ENCODE measurements at regions not wholly inside any gene's neighbourhood (a gene's known extent, or its start where the extent isn't known, plus 50 kb on each side); places are given as distances from the start of the nearest gene placed in this dataset.
A peak's percentile ranks its signal among the peaks of the same experiment; 100 is the strongest.

GRCh38 chr21:41620541-41620940 is 112.6 kb upstream of the TMPRSS2 start:
- H3K4me3 ChIP-seq = no peak overlapping the region
- no peaks in the 10 kb centered on the region for H3K9me3 ChIP-seq
- intact Hi-C loops (cut with DNase I) = no loop called here
- no peaks in the 10 kb centered on the region for H3K4me1 ChIP-seq (replicated peaks)
- H3K36me3 ChIP-seq = no peaks in the 10 kb centered on the region
- no peak for DNase-seq (ENCODE audit: low spot score)
- TF ChIP-seq POLR2AphosphoS5 (IDR thresholded peaks at IDR 0.05) (no peak), CTCF (IDR thresholded peaks at IDR 0.05) (no peak), POLR2A (IDR thresholded peaks at IDR 0.05) (no peak)
- 90% methylated on average over 6 of the region's 6 CpGs for WGBS
- H3K27ac ChIP-seq = no peak overlapping the region
- no peaks in the 10 kb centered on the region for H3K27me3 ChIP-seq (replicated peaks; ENCODE audit: insufficient read depth)

GRCh38 chr21:41616031-41616591 is 108.2 kb upstream of the TMPRSS2 start:
- H3K4me3 ChIP-seq = no peak overlapping the region
- peak overlapping the region; percentile 60 to 71 for H3K27ac ChIP-seq
- no peaks in the 10 kb centered on the region for H3K36me3 ChIP-seq
- H3K4me1 ChIP-seq (replicated peaks) = peaks cover 7% of the 10 kb centered on the region
- no peaks in the 10 kb centered on the region for H3K9me3 ChIP-seq
- 61% methylated on average over 8 of the region's 8 CpGs for WGBS
- no peak for DNase-seq (ENCODE audit: low spot score)
- no peak for TF ChIP-seq CTCF (IDR thresholded peaks at IDR 0.05)
- peak; percentile 14 for TF ChIP-seq POLR2AphosphoS5 (IDR thresholded peaks at IDR 0.05)
- no peak for TF ChIP-seq POLR2A (IDR thresholded peaks at IDR 0.05)
- no peaks in the 10 kb centered on the region for H3K27me3 ChIP-seq (replicated peaks; ENCODE audit: insufficient read depth)
- intact Hi-C loops (cut with DNase I) = loop anchor here (10.0 kb wide), 2 partner anchors 331 to 509 kb away; no protein-coding TSS in a partner anchor

GRCh38 chr21:41615613-41616012 is 107.7 kb upstream of the TMPRSS2 start:
- Histone ChIP-seq H3K4me1 (replicated peaks) (peaks cover 7% of the 10 kb centered on the region), H3K9me3 (no peaks in the 10 kb centered on the region), H3K27ac (peak overlapping the region; percentile 60 to 71), H3K36me3 (no peaks in the 10 kb centered on the region), H3K4me3 (no peak overlapping the region), H3K27me3 (replicated peaks; ENCODE audit: insufficient read depth) (no peaks in the 10 kb centered on the region)
- DNase-seq (ENCODE audit: low spot score) = peak; percentile 58
- intact Hi-C loops (cut with DNase I) = loop anchor here (10.0 kb wide), 2 partner anchors 331 to 509 kb away; no protein-coding TSS in a partner anchor
- no peak for TF ChIP-seq POLR2A (IDR thresholded peaks at IDR 0.05)
- peak; percentile 84 for TF ChIP-seq POLR2AphosphoS5 (IDR thresholded peaks at IDR 0.05)
- WGBS = 36% methylated on average over 1 of the region's 1 CpG

GRCh38 chr21:41614511-41614910 is 106.6 kb upstream of the TMPRSS2 start:
- no peaks in the 10 kb centered on the region for H3K36me3 ChIP-seq
- intact Hi-C loops (cut with DNase I) = loop anchor here (10.0 kb wide), 2 partner anchors 330 to 510 kb away; no protein-coding TSS in a partner anchor
- H3K9me3 ChIP-seq = no peaks in the 10 kb centered on the region
- WGBS = 81% methylated on average over 12 of the region's 12 CpGs
- peak overlapping the region in 1 of 2 donors; percentile 49 for H3K27ac ChIP-seq
- H3K27me3 ChIP-seq (replicated peaks; ENCODE audit: insufficient read depth) = no peaks in the 10 kb centered on the region
- peaks cover 7% of the 10 kb centered on the region for H3K4me1 ChIP-seq (replicated peaks)
- no peak for TF ChIP-seq CTCF (IDR thresholded peaks at IDR 0.05)
- no peak for TF ChIP-seq POLR2AphosphoS5 (IDR thresholded peaks at IDR 0.05)
- no peak for TF ChIP-seq POLR2A (IDR thresholded peaks at IDR 0.05)
- DNase-seq (ENCODE audit: low spot score) = no peak
- no peak overlapping the region for H3K4me3 ChIP-seq

- TF ChIP-seq POLR2AphosphoS5 (IDR thresholded peaks at IDR 0.05) = no peak
- TF ChIP-seq CTCF (IDR thresholded peaks at IDR 0.05) = no peak
- TF ChIP-seq POLR2A (IDR thresholded peaks at IDR 0.05) = no peak
- peak overlapping the region; percentile 49 to 65 for H3K27ac ChIP-seq
- no peaks in the 10 kb centered on the region for H3K27me3 ChIP-seq (replicated peaks; ENCODE audit: insufficient read depth)
- no peak overlapping the region for H3K4me3 ChIP-seq
- H3K4me1 ChIP-seq (replicated peaks) = peaks cover 7% of the 10 kb centered on the region
- WGBS = 87% methylated on average over 19 of the region's 19 CpGs
- no peak for DNase-seq (ENCODE audit: low spot score)
- intact Hi-C loops (cut with DNase I) = loop anchor here (10.0 kb wide), 2 partner anchors 329 to 511 kb away; no protein-coding TSS in a partner anchor
- no peaks in the 10 kb centered on the region for H3K36me3 ChIP-seq
- H3K9me3 ChIP-seq = no peaks in the 10 kb centered on the region
Observed at GRCh38 chr21:41613533-41613909, 105.6 kb upstream of the TMPRSS2 start.
